PC-9 (cell line): ENCODE measurements at regions not wholly inside any gene's neighbourhood (a gene's known extent, or its start where the extent isn't known, plus 50 kb on each side); places are given as distances from the start of the nearest gene placed in this dataset.

ENCODE experiments used
- BruUV-seq: library from RNA; stranded (reverse); fragments of 400-500 nt; replicated peaks from 2 replicates; lab custom pipeline; 2021; lab: Mats Ljungman, UMichigan
- CTCF ChIA-PET: fragments of 300-600 bp; sonication (Branson Sonifier 250); formaldehyde crosslinking; loops from one replicate; lab custom pipeline; 2022; ENCODE audit warnings: antibody characterized with exemption; lab: Charles Lee
- POLR2A ChIA-PET: fragments of 300-600 bp; sonication (Branson Sonifier 250); formaldehyde crosslinking; loops from one replicate; lab custom pipeline; 2022; ENCODE audit warnings: antibody characterized with exemption; ENCODE audit not compliant: unreplicated experiment; lab: Charles Lee
- DNase-seq, 2 experiments: peaks; one replicate each; pipeline versions ENCODE4 v3.0.0 to v3.0.0-alpha.2; 2015 to 2022; ENCODE audit warnings: mixed read lengths in 1 of 2
- H2AFZ ChIP-seq: fragments of 200-600 bp; sonication (generic); 2 replicates; pipeline ENCODE4 v1.8.1; 2017; ENCODE audit warnings: antibody characterized with exemption
- H3F3A ChIP-seq: fragments of 200-600 bp; sonication (generic); 2 replicates; pipeline ENCODE4 v1.8.1; 2017; ENCODE audit warnings: antibody characterized with exemption, mild to moderate bottlenecking, low read depth; ENCODE audit not compliant: insufficient read depth
- H3K27ac ChIP-seq: fragments of 200-600 bp; sonication (generic); 2 replicates; pipeline ENCODE4 v1.6.1; 2016; ENCODE audit warnings: mixed run types
- H3K27me3 ChIP-seq: fragments of 200-600 bp; sonication (generic); 2 replicates; pipeline ENCODE4 v1.6.1; 2016; ENCODE audit warnings: low read depth, mixed run types; ENCODE audit not compliant: insufficient read depth
- H3K36me3 ChIP-seq: fragments of 200-600 bp; sonication (generic); 2 replicates; pipeline ENCODE4 v1.6.1; 2016; ENCODE audit warnings: low read depth, mixed run types
- H3K4me1 ChIP-seq: fragments of 200-600 bp; sonication (generic); replicated peaks from 2 replicates; pipeline ENCODE4 v1.6.1; 2016; ENCODE audit warnings: mixed run types; ENCODE audit not compliant: insufficient read depth
- H3K4me2 ChIP-seq: fragments of 200-600 bp; sonication (generic); 2 replicates; pipeline ENCODE4 v1.6.1; 2017; ENCODE audit warnings: mixed run types
- H3K4me3 ChIP-seq: fragments of 200-600 bp; sonication (generic); 2 replicates; pipeline ENCODE4 v1.6.1; 2016; ENCODE audit warnings: mixed run types
- H3K79me2 ChIP-seq: fragments of 200-600 bp; sonication (generic); 2 replicates; pipeline ENCODE4 v1.6.1; 2017; ENCODE audit warnings: low read depth, mixed run types
- H3K9me2 ChIP-seq: fragments of 200-600 bp; sonication (generic); 2 replicates; pipeline ENCODE4 v1.8.1; 2017; ENCODE audit warnings: mild to moderate bottlenecking; ENCODE audit not compliant: insufficient read depth
- H3K9me3 ChIP-seq: fragments of 200-600 bp; sonication (generic); 2 replicates; pipeline ENCODE4 v1.8.1; 2016; ENCODE audit warnings: low read depth; ENCODE audit not compliant: insufficient read depth
- H4K20me1 ChIP-seq: fragments of 200-600 bp; sonication (generic); 2 replicates; pipeline ENCODE4 v1.8.1; 2017; ENCODE audit not compliant: insufficient read depth
- CTCF ChIP-seq: fragments of 200-600 bp; sonication (generic); conservative IDR thresholded peaks from 2 replicates; pipeline ENCODE4 v1.6.1; 2017; ENCODE audit warnings: mixed run types, antibody characterized with exemption, mild to moderate bottlenecking, moderate library complexity
- EZH2 ChIP-seq: fragments of 200-600 bp; sonication (generic); IDR thresholded peaks from 2 replicates; pipeline ENCODE4 v1.8.0; 2017; ENCODE audit warnings: antibody characterized with exemption, low read depth
- intact Hi-C: fragments of 100-400 bp; cut with micrococcal nuclease; formaldehyde crosslinking; loops from one replicate; pipeline ENCODE4 v1.10.0; 2022; ENCODE audit not compliant: unreplicated experiment

GRCh38 chr7:130881091-130881798 is 147.2 kb upstream of the KLF14 start:
- no peak for DNase-seq
- Histone ChIP-seq H3K4me3 (no peak overlapping the region), H4K20me1 (peaks cover 67% of the 10 kb centered on the region), H3K36me3 (peaks cover 95% of the 10 kb centered on the region), H3K79me2 (peaks cover 93% of the 10 kb centered on the region), H3K9me3 (no peaks in the 10 kb centered on the region), H3K4me1 (peaks cover 28% of the 10 kb centered on the region), H3F3A (peaks cover 99% of the 10 kb centered on the region), H3K4me2 (no peak overlapping the region), H2AFZ (no peak overlapping the region), H3K9me2 (no peaks in the 10 kb centered on the region), H3K27ac (peak overlapping the region; percentile 10; the same call in 1 of the 2 replicates), H3K27me3 (no peaks in the 10 kb centered on the region)
- no TSS peak for BruUV-seq
- CTCF ChIA-PET = interaction anchor here (0.6 kb wide), 2 partner anchors 10 to 124 kb away, joined by 6 to 9 read pairs; no protein-coding TSS in a partner anchor
- intact Hi-C loops = no loop called here
- POLR2A ChIA-PET = interaction anchor here (0.6 to 0.7 kb wide), 5 partner anchors 13 to 608 kb away, joined by 3 to 10 read pairs (median 4); no protein-coding TSS in a partner anchor
- TF ChIP-seq CTCF (no peak), EZH2 (no peak)

- intact Hi-C loops = no loop called here
- ChIA-PET CTCF (interaction anchor here (0.6 kb wide), 1 partner anchor 9 kb away, joined by 6 read pairs; no protein-coding TSS in a partner anchor), POLR2A (interaction anchor here (0.5 to 0.7 kb wide), 6 partner anchors 12 to 608 kb away, joined by 3 to 11 read pairs (median 6); no protein-coding TSS in a partner anchor)
- H3K4me1 ChIP-seq = peaks cover 33% of the 10 kb centered on the region
- H3K27me3 ChIP-seq = no peaks in the 10 kb centered on the region
- H3K79me2 ChIP-seq = peaks cover 93% of the 10 kb centered on the region
- peak overlapping the region; percentile 10; the same call in 1 of the 2 replicates for H3K27ac ChIP-seq
- no TSS peak for BruUV-seq
- H3K4me3 ChIP-seq = no peak overlapping the region
- H2AFZ ChIP-seq = no peak overlapping the region
- peaks cover 62% of the 10 kb centered on the region for H4K20me1 ChIP-seq
- H3K36me3 ChIP-seq = peaks cover 95% of the 10 kb centered on the region
- H3F3A ChIP-seq = peaks cover 99% of the 10 kb centered on the region
- no peak overlapping the region for H3K4me2 ChIP-seq
- TF ChIP-seq CTCF (no peak), EZH2 (no peak)
- H3K9me2 ChIP-seq = no peaks in the 10 kb centered on the region
- H3K9me3 ChIP-seq = no peaks in the 10 kb centered on the region
- no peak for DNase-seq
These were observed 147.8 kb upstream of the KLF14 start for GRCh38 chr7:130881799-130882141.

- TF ChIP-seq EZH2 (no peak), CTCF (no peak)
- no TSS peak for BruUV-seq
- POLR2A ChIA-PET = interaction anchor here (0.5 kb wide), 1 partner anchor 120 kb away, joined by 11 read pairs; no protein-coding TSS in a partner anchor
- Histone ChIP-seq H3K9me2 (no peaks in the 10 kb centered on the region), H3K36me3 (peaks cover 93% of the 10 kb centered on the region), H3K4me1 (peaks cover 39% of the 10 kb centered on the region), H4K20me1 (peaks cover 56% of the 10 kb centered on the region), H2AFZ (no peak overlapping the region), H3K9me3 (no peaks in the 10 kb centered on the region), H3F3A (peaks cover 99% of the 10 kb centered on the region), H3K27me3 (no peaks in the 10 kb centered on the region), H3K79me2 (peaks cover 93% of the 10 kb centered on the region), H3K4me2 (no peak overlapping the region), H3K4me3 (no peak overlapping the region), H3K27ac (0 out of 2 replicates have a peak overlapping the region, but pooled peaks have one; percentile 10)
- CTCF ChIA-PET = interaction anchor here (0.6 kb wide), 1 partner anchor 78 kb away, joined by 3 read pairs; no protein-coding TSS in a partner anchor
- DNase-seq = no peak
- intact Hi-C loops = no loop called here
These were observed 148.4 kb upstream of the KLF14 start for GRCh38 chr7:130882396-130882795.
